ENCODE measurements at regions not wholly inside any gene's neighbourhood (a gene's known extent, or its start where the extent isn't known, plus 50 kb on each side); places are given as distances from the start of the nearest gene placed in this dataset.

- DNase-seq, result no peak
Observed at GRCh38 chr12:89089264-89089663, 263.0 kb downstream of the DUSP6 start.

DNA sequence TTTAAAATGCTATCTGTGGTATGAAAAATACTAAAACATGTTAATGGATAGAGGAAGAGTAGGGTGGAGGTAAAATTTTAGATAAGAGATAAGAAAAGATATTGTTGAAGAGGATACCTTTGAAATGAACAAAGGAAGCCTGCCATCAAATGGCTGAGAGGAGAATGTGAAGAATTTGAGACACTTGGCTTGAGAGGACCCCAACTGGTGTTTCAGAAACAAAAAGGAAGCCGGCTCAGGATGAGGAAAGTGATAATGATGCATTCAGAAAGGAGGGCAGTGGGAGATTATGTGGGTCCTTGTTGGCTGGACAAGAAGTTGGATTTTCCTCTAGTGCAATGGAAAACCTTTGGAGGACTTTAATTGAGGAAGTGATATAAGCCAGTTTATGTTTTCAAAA, 264.4 kb downstream of the DUSP6 start:
- DNase-seq, result no peak

- no peak for DNase-seq
Observed at GRCh38 chr12:89087149-89087825, 265.0 kb downstream of the DUSP6 start.

DNA sequence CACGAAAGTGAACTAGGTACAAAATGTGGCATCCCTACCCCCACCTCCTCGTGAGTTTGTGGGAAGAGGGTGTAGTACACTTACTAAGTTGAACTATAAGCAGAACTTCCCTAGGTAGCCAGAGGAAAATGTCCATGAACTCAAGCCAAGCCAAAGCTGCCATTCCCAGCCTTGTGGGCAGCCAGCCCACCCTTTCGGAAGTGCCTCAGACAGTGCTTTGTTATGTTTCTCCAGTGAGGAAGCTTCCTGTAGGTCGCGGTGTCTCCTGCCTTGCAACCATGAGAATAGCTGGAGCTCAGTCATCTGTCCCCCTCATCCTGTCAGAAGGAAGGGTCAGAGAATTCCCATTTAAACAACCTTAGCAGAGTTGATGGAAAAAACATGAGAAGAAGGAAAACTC, 266.9 kb downstream of the DUSP6 start:
- no peak for DNase-seq

DNA sequence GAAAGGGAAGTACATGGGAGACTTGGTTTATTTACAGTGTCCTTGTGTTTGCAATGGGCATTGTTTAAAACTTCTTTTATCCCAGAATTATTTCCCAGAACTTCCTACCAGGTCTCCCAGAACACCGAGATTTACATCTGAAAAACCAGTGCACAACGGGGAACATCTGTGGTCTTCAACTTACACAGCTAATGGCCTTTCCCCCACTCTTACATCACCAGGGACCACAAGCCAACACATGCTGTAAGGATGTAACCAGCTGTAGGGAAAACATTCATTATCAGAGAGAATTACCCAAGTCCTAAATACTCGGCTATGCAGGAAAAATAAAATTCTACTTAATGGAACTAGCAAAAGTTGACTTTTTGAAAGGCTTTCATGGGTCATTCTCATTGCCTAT, 267.6 kb downstream of the DUSP6 start:
- no peak for DNase-seq

DNA sequence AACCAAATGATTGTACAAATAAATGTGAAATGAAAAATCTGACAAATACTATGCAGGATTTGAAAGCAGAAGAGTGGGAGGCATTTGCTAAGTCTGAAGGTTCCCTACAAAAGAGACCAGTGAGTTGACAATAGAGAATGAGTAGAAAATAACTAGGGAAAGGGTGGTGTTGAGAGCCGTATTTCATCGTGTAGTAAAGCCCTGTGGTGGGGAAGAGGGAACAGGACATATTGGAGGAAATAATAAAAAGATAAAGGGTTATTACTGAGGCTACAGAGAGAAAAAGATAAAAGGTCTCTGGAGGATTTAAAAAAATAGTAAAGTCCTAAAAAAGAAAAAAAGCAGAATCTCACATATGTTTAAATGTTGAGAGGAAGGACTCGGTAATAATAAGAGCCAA, 268.8 kb downstream of the DUSP6 start:
- no peak for DNase-seq

DNA sequence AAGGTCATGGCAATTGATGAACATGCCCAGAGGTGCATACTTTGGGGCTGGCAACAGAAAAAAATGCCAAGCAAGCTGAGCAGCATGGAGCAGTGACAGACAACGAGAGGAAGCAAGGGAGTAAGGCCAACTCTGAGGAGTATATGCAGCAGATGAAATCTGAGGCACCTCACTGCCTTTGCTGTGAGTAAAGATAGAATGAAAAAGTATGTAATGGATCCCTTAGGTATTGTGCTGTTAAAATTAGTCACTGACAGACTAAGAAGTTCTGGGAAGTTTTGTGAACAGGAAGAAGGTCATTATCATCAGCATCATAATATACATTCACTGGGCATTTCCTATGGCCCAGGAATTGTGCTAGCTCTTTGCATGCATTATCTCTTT, 269.9 kb downstream of the DUSP6 start:
- DNase-seq, result peak; percentile 18

- no peak for DNase-seq
Observed at GRCh38 chr12:89081719-89082369, 270.5 kb downstream of the DUSP6 start.

DNA sequence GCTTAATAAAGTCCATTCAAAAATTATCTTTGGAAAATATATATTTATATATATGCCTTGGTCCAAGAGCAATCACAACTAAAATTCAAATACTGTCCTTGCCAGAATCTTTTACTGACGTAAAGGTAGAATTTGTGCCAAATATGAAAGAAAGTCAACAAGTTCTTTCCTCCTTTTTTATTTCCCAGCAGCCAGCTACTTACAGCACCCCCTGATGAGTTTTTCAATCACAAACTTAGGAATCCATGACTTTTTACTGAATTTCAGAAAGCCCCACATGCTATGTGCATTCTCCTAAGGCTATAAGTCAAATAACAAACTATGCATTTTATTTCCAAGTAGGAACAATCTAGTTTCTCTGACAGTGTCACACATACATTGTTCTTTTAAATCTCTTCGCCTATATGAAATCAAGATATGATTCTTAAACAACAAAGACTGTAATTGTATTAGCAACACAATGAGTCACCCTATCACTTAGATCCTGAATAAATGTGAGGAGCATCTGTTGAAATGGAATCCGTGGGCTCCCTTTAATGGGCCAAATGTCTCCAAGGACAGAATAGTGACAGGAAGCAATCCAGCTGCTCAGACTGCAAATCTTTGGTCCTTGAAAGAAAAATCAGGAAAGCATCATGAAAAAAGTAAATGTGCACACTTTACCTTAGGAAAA, 271.4 kb downstream of the DUSP6 start:
- no peak for DNase-seq

DNA sequence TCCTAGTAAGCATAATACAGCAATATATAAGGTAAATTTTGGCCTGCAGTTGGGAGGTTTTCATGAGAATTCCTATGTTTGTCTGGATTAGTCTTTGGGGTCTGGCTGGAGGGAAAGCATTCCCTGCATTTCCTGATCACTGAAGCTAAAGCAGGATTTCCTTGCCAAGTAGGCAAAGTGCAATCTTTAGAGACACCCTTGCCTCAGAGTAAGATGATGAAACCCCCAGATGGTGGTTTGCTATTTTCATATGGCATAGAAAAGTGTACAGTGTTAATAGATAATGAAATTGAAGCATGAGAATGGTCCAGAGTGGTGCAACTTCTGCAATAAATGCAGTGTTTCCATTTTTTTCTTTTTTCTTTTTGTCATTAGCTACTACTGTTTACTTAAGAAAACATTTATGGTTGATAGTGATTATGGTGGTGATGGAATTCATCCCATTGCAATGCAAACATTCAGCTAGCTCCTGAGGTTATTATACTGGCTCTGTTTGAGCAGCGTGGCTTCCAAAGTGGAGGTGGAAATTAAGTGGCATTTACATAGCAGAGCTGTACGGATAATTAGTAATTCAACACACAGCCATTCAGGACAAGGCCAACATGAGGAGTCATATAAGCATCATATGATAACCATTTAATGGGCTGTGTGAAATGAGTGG, 276.3 kb downstream of the DUSP6 start:
- DNase-seq, result no peak

DNA sequence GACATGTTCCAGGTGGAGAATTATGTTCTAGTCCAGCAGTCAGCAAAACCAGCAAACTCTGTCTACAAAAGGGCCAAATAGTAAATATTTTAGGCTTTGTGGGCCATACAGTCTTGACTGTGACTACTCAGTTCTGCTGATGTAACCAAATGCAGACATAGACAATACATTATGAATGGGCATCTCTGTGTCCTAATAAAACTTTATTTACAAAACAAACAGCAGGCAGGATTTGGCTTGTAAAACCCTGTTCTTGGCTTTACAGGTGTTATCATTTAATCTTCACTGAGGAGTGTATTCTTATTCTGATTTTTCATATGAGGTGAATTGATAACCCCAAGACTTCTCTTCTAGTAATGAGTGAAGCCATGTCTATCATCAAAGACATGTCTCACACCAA, 278.6 kb downstream of the DUSP6 start:
- no peak for DNase-seq

- peak; percentile 59 for DNase-seq
Observed at GRCh38 chr12:89073027-89073398, 279.3 kb downstream of the DUSP6 start.

- DNase-seq, result no peak
Observed at GRCh38 chr12:89072294-89073026, 279.8 kb downstream of the DUSP6 start.

- no peak for DNase-seq
Observed at GRCh38 chr12:89070603-89071002, 281.7 kb downstream of the DUSP6 start.

- peak; percentile 7 for DNase-seq
Observed at GRCh38 chr12:89069431-89069830, 282.9 kb downstream of the DUSP6 start.

- DNase-seq, result peak; percentile 85
Observed at GRCh38 chr12:89067421-89068187, 284.7 kb downstream of the DUSP6 start.

GRCh38 chr12:89064780-89065179, 287.5 kb downstream of the DUSP6 start:
- DNase-seq, result peak; percentile 63

DNA sequence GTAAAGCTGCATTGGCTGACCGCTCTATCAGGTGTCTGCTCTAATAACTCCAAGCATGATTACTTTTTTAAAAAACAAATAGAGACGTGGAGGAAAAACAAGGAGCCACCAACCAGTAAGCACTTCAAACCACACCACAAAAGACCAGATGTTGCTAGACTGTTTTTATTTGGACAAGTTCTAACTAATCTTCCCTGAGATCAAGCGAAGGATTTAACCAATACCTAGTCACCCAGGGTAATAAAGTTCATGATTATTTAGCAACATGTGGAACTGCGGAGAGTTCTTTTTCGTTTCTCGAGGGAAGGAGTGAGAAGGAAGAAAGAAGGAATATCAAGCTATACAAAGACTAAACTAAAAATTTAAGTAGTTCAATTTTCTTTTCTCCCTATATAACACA, 288.1 kb downstream of the DUSP6 start:
- no peak for DNase-seq

DNA sequence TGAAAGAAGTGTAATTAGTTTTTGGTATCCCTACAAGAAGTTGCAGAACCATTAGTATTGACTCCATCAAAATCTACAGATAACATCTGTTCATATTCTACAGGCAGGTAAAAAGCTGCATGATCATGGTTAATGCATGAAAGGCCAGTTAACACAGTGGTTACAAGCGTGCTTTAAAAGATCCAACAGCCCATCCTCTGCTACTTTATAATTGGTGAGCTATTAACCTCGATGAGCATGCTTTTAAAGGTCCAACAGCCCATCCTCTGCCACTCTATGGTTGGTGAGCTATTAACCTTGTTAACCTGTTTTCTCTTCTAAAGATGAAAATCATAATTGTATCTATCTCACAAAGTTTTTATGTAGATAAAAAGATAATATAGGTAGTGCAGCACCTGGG, 289.3 kb downstream of the DUSP6 start:
- DNase-seq, result no peak

GRCh38 chr12:89059721-89060541, 292.4 kb downstream of the DUSP6 start:
- no peak for DNase-seq

GRCh38 chr12:89059056-89059455, 293.2 kb downstream of the DUSP6 start:
- DNase-seq, result no peak

Measured in fibroblast of skin of back (primary cell).